ENCODE measurements at regions not wholly inside any gene's neighbourhood (a gene's known extent, or its start where the extent isn't known, plus 50 kb on each side); places are given as distances from the start of the nearest gene placed in this dataset.

DNA sequence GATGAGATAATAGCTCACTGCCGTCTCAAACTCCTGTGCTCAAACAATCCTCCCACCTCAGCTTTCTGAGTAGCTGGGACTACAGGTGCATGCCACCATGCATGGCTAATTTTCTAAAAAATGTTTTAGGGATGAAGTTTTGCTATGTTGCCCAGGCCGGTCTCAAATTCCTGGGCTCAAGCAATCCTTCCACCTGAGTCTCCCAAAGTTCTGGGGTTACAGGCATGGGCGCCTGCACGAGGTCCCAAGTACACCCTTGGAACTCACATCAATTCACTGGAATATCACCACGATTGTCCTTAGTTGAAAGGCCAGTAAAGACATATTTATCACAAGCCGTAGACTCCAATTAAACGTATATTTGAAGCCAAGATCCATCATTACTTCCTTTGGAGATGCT, 184.6 kb downstream of the IRX1 start:
- TF ChIP-seq, protein P1, sequence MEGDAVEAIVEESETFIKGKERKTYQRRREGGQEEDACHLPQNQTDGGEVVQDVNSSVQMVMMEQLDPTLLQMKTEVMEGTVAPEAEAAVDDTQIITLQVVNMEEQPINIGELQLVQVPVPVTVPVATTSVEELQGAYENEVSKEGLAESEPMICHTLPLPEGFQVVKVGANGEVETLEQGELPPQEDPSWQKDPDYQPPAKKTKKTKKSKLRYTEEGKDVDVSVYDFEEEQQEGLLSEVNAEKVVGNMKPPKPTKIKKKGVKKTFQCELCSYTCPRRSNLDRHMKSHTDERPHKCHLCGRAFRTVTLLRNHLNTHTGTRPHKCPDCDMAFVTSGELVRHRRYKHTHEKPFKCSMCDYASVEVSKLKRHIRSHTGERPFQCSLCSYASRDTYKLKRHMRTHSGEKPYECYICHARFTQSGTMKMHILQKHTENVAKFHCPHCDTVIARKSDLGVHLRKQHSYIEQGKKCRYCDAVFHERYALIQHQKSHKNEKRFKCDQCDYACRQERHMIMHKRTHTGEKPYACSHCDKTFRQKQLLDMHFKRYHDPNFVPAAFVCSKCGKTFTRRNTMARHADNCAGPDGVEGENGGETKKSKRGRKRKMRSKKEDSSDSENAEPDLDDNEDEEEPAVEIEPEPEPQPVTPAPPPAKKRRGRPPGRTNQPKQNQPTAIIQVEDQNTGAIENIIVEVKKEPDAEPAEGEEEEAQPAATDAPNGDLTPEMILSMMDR (IDR thresholded peaks at IDR 0.05), result no peak
- TF ChIP-seq POLR2A (IDR thresholded peaks at IDR 0.05), result no peak

Measured in thyroid gland (tissue), 4 donors.